OCI-LY1 (cell line): ENCODE measurements at regions not wholly inside any gene's neighbourhood (a gene's known extent, or its start where the extent isn't known, plus 50 kb on each side); places are given as distances from the start of the nearest gene placed in this dataset.

Experiments used
- EZH2 ChIP-seq: fragments of 200-600 bp; sonication (generic), shearing (Covaris generic); IDR thresholded peaks from 2 replicates; pipeline ENCODE4 v1.8.0; 2017; ENCODE audit warnings: borderline replicate concordance, mixed run types, mild to moderate bottlenecking, antibody characterized with exemption, low read length, moderate library complexity, mixed read lengths
- TF ChIP-seq, protein P1 (sequence below): fragments of 200-600 bp; sonication (generic), shearing (Covaris generic); IDR thresholded peaks from 2 replicates; pipeline ENCODE4 v1.5.1; 2017; ENCODE audit warnings: mild to moderate bottlenecking, antibody characterized with exemption, low read length, moderate library complexity, mixed read lengths

DNA sequence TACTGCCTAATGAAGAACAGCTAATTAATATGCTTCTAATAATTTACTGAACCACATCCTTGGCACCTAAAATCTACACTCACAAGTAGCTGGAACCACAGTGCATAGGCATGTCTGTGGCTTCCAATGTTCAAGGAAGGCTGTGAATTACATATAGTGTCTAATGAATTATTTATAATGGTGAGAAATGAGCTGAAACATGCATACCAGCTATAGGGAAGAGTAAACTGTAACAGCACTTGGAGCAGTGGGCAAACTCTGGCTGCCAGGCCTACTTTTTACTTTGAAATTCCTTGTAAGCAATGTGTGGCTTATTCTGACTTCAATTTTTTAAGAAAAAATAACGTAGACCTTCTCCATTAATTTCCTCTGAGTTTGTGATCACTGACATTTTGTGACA lies 953.2 kb upstream of the CDH8 start:
- no peak for TF ChIP-seq EZH2
- TF ChIP-seq, protein P1, sequence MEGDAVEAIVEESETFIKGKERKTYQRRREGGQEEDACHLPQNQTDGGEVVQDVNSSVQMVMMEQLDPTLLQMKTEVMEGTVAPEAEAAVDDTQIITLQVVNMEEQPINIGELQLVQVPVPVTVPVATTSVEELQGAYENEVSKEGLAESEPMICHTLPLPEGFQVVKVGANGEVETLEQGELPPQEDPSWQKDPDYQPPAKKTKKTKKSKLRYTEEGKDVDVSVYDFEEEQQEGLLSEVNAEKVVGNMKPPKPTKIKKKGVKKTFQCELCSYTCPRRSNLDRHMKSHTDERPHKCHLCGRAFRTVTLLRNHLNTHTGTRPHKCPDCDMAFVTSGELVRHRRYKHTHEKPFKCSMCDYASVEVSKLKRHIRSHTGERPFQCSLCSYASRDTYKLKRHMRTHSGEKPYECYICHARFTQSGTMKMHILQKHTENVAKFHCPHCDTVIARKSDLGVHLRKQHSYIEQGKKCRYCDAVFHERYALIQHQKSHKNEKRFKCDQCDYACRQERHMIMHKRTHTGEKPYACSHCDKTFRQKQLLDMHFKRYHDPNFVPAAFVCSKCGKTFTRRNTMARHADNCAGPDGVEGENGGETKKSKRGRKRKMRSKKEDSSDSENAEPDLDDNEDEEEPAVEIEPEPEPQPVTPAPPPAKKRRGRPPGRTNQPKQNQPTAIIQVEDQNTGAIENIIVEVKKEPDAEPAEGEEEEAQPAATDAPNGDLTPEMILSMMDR = no peak
